ENCODE measurements at regions not wholly inside any gene's neighbourhood (a gene's known extent, or its start where the extent isn't known, plus 50 kb on each side); places are given as distances from the start of the nearest gene placed in this dataset.

- TF ChIP-seq, protein P1, sequence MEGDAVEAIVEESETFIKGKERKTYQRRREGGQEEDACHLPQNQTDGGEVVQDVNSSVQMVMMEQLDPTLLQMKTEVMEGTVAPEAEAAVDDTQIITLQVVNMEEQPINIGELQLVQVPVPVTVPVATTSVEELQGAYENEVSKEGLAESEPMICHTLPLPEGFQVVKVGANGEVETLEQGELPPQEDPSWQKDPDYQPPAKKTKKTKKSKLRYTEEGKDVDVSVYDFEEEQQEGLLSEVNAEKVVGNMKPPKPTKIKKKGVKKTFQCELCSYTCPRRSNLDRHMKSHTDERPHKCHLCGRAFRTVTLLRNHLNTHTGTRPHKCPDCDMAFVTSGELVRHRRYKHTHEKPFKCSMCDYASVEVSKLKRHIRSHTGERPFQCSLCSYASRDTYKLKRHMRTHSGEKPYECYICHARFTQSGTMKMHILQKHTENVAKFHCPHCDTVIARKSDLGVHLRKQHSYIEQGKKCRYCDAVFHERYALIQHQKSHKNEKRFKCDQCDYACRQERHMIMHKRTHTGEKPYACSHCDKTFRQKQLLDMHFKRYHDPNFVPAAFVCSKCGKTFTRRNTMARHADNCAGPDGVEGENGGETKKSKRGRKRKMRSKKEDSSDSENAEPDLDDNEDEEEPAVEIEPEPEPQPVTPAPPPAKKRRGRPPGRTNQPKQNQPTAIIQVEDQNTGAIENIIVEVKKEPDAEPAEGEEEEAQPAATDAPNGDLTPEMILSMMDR (IDR thresholded peaks at IDR 0.05; ENCODE audit: insufficient read depth, low read length), result no peak
- TF ChIP-seq POLR2AphosphoS5 (IDR thresholded peaks at IDR 0.05; ENCODE audit: low read depth) (no peak), GABPA (IDR thresholded peaks at IDR 0.05; ENCODE audit: low read depth) (no peak), SPI1 (IDR thresholded peaks at IDR 0.05; ENCODE audit: borderline replicate concordance, low read depth) (no peak), REST (IDR thresholded peaks at IDR 0.05; ENCODE audit: insufficient replicate concordance, low read depth) (no peak)
- H3K27ac ChIP-seq (replicated peaks), result no peak overlapping the region
- H3K27me3 ChIP-seq (ENCODE audit: insufficient read depth, poor library complexity, severe bottlenecking), result peaks cover 19% of the 10 kb centered on the region
- H3K4me3 ChIP-seq (replicated peaks; ENCODE audit: insufficient read depth, low read length), result no peak overlapping the region
- DNase-seq (ENCODE audit: low read depth in 1 of 2, low spot score in 1 of 2), result no peak
Measured at GRCh38 chr1:39085174-39085573, 59.0 kb downstream of the NDUFS5 start.

DNA sequence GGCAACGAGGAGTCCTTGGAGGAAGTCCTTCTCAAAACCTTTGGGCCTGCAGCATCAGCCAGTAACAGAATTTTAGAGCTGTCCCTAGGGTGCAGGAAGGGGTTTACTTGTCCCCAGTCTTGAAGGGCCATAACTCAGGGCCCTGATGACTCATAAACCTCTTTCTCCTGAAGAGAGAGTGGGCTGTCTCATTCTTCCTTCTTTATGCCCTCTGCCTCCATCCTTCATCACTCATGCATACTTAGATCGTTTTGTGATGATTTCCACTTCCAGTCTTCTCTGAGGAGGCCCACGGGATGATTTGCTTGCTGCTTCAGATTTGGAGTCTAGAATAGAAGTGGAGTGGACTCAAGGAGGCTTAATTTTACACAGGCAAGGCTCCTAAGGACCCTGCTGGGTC, 60.2 kb downstream of the NDUFS5 start:
- H3K27ac ChIP-seq (replicated peaks), result no peak overlapping the region
- DNase-seq (ENCODE audit: low read depth in 1 of 2, low spot score in 1 of 2), result no peak

GRCh38 chr1:39086865-39087409, 60.8 kb downstream of the NDUFS5 start:
- no peak for DNase-seq (ENCODE audit: low read depth in 1 of 2, low spot score in 1 of 2)
- Histone ChIP-seq H3K4me3 (replicated peaks; ENCODE audit: insufficient read depth, low read length) (no peak overlapping the region), H3K27me3 (ENCODE audit: insufficient read depth, poor library complexity, severe bottlenecking) (peaks cover 11% of the 10 kb centered on the region), H3K27ac (replicated peaks) (no peak overlapping the region)
- TF ChIP-seq POLR2AphosphoS5 (IDR thresholded peaks at IDR 0.05; ENCODE audit: low read depth), result no peak
- TF ChIP-seq, protein P1 (IDR thresholded peaks at IDR 0.05; ENCODE audit: insufficient read depth, low read length), result no peak
- no peak for TF ChIP-seq GABPA (IDR thresholded peaks at IDR 0.05; ENCODE audit: low read depth)
- TF ChIP-seq SPI1 (IDR thresholded peaks at IDR 0.05; ENCODE audit: borderline replicate concordance, low read depth), result no peak
- TF ChIP-seq REST (IDR thresholded peaks at IDR 0.05; ENCODE audit: insufficient replicate concordance, low read depth), result no peak

More for the DNA sequence above, 60.2 kb downstream of the NDUFS5 start:
- TF ChIP-seq SPI1 (IDR thresholded peaks at IDR 0.05; ENCODE audit: borderline replicate concordance, low read depth) (no peak), GABPA (IDR thresholded peaks at IDR 0.05; ENCODE audit: low read depth) (no peak), POLR2AphosphoS5 (IDR thresholded peaks at IDR 0.05; ENCODE audit: low read depth) (no peak), REST (IDR thresholded peaks at IDR 0.05; ENCODE audit: insufficient replicate concordance, low read depth) (no peak)
- TF ChIP-seq, protein P1 (IDR thresholded peaks at IDR 0.05; ENCODE audit: insufficient read depth, low read length), result no peak
- Histone ChIP-seq H3K4me3 (replicated peaks; ENCODE audit: insufficient read depth, low read length) (no peak overlapping the region), H3K27me3 (ENCODE audit: insufficient read depth, poor library complexity, severe bottlenecking) (peaks cover 12% of the 10 kb centered on the region)
